Type B pancreatic cell (in vitro differentiated cells): ENCODE measurements at regions not wholly inside any gene's neighbourhood (a gene's known extent, or its start where the extent isn't known, plus 50 kb on each side); places are given as distances from the start of the nearest gene placed in this dataset.

ENCODE experiments used
- DNase-seq: peaks from one replicate; pipeline ENCODE4 v3.0.0; 2021; ENCODE audit warnings: mixed read lengths; ENCODE audit not compliant: unreplicated experiment; ENCODE audit errors: extremely low spot score
- H3K27ac Mint-ChIP-seq: 2 replicates; pipeline ENCODE4 v1.8.0; 2021; ENCODE audit warnings: mild to moderate bottlenecking, mixed read lengths
- H3K27me3 Mint-ChIP-seq: 2 replicates; pipeline ENCODE4 v1.8.0; 2021; ENCODE audit warnings: mixed read lengths
- H3K36me3 Mint-ChIP-seq: 2 replicates; pipeline ENCODE4 v1.8.0; 2021; ENCODE audit warnings: mixed read lengths
- H3K4me1 Mint-ChIP-seq: one replicate; pipeline ENCODE4 v1.8.0; 2021; ENCODE audit warnings: mixed read lengths; ENCODE audit not compliant: unreplicated experiment
- H3K4me3 Mint-ChIP-seq: 2 replicates; pipeline ENCODE4 v1.8.0; 2021; ENCODE audit warnings: mild to moderate bottlenecking, mixed read lengths
- H3K9me3 Mint-ChIP-seq: 2 replicates; pipeline ENCODE4 v1.8.0; 2021; ENCODE audit warnings: mixed read lengths
- TF ChIP-seq, protein P1 (sequence below): fragments of 200-600 bp; sonication (generic); conservative IDR thresholded peaks from 2 replicates; pipeline ENCODE4 v1.5.0; 2021; ENCODE audit warnings: antibody characterized with exemption, mild to moderate bottlenecking

DNA sequence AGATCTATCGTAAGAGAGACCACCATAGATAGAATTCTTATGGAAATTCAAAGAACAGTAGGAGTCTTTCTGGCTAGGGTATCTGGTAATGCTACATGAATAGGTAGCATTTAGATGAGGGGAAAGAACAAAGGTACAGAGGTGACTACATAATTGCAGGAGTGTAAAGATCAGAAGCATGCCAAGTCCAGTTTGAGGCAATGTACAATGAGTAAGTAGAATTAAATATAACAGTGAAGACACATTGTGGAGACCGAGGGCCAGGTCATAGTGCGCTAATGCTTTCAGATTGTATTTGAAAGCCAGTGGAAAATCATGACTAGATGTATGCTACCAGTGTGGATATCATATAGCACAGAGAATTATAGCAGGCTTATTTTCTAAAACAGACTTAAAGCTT lies 1611.6 kb upstream of the LRRTM3 start:
- no peak for DNase-seq
- no peaks in the 10 kb centered on the region for H3K36me3 Mint-ChIP-seq
- no peaks in the 10 kb centered on the region for H3K9me3 Mint-ChIP-seq
- no peak overlapping the region for H3K27ac Mint-ChIP-seq
- peaks cover 4% of the 10 kb centered on the region for H3K4me1 Mint-ChIP-seq
- no peaks in the 10 kb centered on the region for H3K27me3 Mint-ChIP-seq
- H3K4me3 Mint-ChIP-seq, result no peak overlapping the region
- TF ChIP-seq, protein P1, sequence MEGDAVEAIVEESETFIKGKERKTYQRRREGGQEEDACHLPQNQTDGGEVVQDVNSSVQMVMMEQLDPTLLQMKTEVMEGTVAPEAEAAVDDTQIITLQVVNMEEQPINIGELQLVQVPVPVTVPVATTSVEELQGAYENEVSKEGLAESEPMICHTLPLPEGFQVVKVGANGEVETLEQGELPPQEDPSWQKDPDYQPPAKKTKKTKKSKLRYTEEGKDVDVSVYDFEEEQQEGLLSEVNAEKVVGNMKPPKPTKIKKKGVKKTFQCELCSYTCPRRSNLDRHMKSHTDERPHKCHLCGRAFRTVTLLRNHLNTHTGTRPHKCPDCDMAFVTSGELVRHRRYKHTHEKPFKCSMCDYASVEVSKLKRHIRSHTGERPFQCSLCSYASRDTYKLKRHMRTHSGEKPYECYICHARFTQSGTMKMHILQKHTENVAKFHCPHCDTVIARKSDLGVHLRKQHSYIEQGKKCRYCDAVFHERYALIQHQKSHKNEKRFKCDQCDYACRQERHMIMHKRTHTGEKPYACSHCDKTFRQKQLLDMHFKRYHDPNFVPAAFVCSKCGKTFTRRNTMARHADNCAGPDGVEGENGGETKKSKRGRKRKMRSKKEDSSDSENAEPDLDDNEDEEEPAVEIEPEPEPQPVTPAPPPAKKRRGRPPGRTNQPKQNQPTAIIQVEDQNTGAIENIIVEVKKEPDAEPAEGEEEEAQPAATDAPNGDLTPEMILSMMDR, result no peak

DNA sequence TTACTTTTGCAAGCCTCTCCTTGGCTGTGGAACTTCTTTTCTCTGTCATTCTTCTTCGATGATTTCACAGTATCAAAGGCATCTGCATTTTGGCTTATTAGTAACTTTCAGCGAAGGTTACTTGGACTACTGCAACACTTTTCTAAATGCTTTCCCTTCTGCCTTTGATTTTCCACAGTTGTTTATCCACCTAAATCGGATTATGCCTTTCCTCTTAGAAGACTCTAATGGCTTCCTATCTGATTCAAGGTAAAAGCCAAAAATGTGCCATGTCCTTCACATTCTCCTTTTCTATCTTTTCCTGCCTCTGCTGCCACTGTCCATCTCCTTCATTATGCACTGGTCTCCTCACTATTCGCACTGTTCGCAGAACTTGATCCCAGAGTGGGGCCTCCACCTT lies 1606.3 kb upstream of the LRRTM3 start:
- TF ChIP-seq, protein P1, result no peak
- Mint-ChIP-seq H3K9me3 (no peaks in the 10 kb centered on the region), H3K27ac (no peak overlapping the region), H3K27me3 (no peaks in the 10 kb centered on the region), H3K4me1 (peaks cover 12% of the 10 kb centered on the region), H3K36me3 (no peaks in the 10 kb centered on the region), H3K4me3 (no peak overlapping the region)
- DNase-seq, result no peak

DNA sequence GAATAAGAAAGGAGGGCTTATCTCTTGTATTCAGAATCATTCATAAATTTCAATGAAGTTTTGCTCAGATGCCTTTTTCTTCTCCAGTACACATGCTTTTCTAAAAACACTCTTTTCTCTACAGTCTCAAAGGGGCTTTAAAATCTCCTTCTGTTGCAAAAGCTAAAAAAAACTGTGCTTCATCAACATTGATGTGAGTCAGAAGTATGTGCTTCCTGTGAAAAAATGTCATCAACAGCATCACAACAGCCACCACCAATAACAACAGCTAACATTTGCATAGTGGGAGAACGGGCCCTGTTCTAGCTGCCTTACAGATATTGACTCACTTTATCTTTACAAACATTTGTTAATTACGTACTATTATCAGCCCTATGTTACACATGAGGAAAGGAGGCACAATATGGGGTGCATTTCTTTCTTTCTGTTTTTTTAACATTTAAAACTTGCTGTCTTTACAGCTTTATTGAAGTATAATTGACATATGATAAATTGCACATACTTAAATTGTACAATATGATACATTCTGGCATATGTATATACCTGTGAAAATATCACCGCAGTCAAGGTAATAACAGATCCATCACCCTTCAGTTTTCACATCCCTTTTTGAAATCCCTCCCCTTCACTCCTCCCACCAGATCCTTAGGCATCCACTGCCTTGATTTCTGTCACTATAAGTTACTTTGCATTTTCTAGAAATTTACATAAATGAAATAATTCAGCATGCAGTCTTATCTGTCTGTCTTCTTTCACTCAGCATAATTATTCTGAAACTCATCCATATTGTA lies 1605.4 kb upstream of the LRRTM3 start:
- H3K36me3 Mint-ChIP-seq, result no peaks in the 10 kb centered on the region
- DNase-seq, result no peak
- H3K4me1 Mint-ChIP-seq, result peaks cover 12% of the 10 kb centered on the region
- no peak overlapping the region for H3K4me3 Mint-ChIP-seq
- TF ChIP-seq, protein P1, result no peak
- no peaks in the 10 kb centered on the region for H3K9me3 Mint-ChIP-seq
- no peaks in the 10 kb centered on the region for H3K27me3 Mint-ChIP-seq
- H3K27ac Mint-ChIP-seq, result no peak overlapping the region

DNA sequence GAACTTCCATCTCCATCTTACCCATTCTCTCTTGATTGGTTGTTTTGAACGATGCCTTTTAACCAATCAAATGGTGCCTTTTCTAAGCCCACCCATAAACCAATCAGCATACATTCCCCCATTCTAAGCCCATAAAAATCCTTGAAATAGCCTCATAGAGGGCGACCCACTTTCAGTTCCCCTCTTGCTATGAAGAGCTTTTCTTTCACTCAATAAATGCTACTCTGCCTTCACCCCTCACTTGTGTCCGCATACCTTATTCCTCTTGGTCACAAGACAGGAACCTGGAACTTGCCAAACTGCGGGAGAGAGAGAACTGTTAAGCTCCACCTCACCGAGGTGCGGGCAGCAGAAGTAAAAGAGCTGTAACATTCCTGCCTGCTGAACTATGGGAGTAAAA lies 1602.0 kb upstream of the LRRTM3 start:
- Mint-ChIP-seq H3K4me1 (peaks cover 12% of the 10 kb centered on the region), H3K27ac (no peak overlapping the region), H3K36me3 (no peaks in the 10 kb centered on the region), H3K27me3 (no peaks in the 10 kb centered on the region), H3K9me3 (no peaks in the 10 kb centered on the region), H3K4me3 (no peak overlapping the region)
- DNase-seq, result no peak
- TF ChIP-seq, protein P1, result no peak

DNA sequence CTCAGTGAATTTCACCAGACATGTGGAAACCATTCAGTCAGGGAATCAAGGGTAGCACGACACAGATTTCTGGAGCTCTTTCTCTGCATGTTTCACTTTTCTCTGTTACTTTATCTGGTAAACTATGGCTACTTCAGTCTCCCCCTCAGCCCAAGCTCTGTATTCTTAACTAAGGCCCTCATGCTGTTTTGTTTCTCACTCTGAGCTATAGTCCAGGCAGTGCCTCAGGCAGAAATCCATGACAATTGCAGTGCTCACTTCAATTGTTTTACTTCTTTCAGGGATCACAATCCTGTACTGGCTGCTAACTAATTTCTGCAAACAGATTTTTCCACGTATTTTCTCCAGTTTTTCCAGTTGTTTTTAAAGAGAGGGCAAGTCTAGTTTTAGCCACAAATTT lies 1599.9 kb upstream of the LRRTM3 start:
- Mint-ChIP-seq H3K36me3 (no peaks in the 10 kb centered on the region), H3K27ac (no peak overlapping the region), H3K4me1 (no peaks in the 10 kb centered on the region), H3K9me3 (no peaks in the 10 kb centered on the region), H3K27me3 (no peaks in the 10 kb centered on the region), H3K4me3 (no peak overlapping the region)
- TF ChIP-seq, protein P1, result no peak
- DNase-seq, result no peak
